ENCODE measurements at regions not wholly inside any gene's neighbourhood (a gene's known extent, or its start where the extent isn't known, plus 50 kb on each side); places are given as distances from the start of the nearest gene placed in this dataset.

DNA sequence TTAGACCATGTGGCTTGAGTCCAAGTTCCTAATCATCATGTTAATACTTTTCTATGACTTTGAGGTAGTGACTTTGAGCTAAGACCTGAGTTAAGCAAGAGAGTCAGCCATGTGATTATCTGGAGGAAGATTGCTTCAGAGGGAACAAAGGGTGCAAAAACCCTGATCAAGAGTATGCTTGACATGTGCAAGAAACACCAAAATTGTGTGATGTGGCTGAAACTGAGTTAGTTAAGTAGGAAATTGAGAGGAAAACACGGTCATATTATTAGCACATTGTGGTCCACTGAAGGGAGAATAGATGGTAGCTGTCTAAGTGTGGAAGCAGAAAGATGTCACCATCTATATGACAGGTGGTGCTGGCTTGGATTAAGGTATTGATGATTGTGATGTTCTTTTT lies 130.4 kb upstream of the MON1B start:
- H3K79me2 ChIP-seq (ENCODE audit: control insufficient read depth, insufficient read depth, low read length, unreplicated experiment): no peaks in the 10 kb centered on the region
- H3K4me1 ChIP-seq (ENCODE audit: control insufficient read depth, insufficient read depth, low read length, unreplicated experiment): no peaks in the 10 kb centered on the region
- no peaks in the 10 kb centered on the region for H3K27me3 ChIP-seq (ENCODE audit: insufficient read depth, low read length)
- H3K27ac ChIP-seq (ENCODE audit: low read depth, low read length): no peak overlapping the region
- no peak overlapping the region for H3K4me3 ChIP-seq (ENCODE audit: low read depth, low read length)
- H2AFZ ChIP-seq (ENCODE audit: low read length, unreplicated experiment): no peak overlapping the region
- no peaks in the 10 kb centered on the region for H3K36me3 ChIP-seq (ENCODE audit: insufficient read depth, low read length)

DNA sequence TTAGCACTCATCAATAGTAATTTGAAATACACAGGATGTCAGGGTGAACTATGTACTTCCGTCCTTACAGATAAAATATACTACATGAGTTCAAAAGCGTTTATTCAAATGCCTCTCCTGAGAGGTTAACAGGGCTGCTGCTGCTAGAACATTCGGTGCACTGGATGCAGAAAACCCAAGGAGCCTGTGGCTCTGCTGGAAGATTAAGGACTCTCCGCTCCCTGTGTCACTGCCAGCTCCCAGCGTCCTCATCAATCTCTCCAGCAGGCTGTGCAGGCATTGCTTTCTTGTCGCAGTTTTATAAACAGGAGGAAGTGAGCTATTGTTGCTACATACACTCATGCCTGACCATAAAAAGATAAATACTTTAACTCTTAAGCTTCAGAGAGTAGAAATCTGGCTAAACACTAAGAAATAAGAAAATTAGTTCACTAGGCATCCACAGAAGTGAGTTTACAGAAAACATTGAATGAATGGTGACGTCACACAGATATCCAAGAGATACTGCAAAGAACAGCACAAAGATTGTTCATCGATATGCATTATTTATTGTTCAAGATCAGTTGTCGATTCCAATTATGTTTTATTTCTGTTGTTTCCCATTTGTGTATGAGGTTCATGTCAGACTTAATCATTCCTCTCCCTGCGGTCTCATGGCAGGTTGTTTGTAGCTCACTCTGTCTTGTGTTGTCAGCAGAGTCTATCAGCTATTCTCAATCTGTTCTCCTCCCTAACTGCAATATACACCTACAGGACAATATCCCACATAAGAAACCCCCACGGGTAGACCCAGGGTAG lies 127.9 kb upstream of the MON1B start:
- Histone ChIP-seq H3K79me2 (ENCODE audit: control insufficient read depth, insufficient read depth, low read length, unreplicated experiment) (no peaks in the 10 kb centered on the region), H3K4me3 (ENCODE audit: low read depth, low read length) (no peak overlapping the region), H3K36me3 (ENCODE audit: insufficient read depth, low read length) (no peaks in the 10 kb centered on the region), H3K4me1 (ENCODE audit: control insufficient read depth, insufficient read depth, low read length, unreplicated experiment) (no peaks in the 10 kb centered on the region), H3K27ac (ENCODE audit: low read depth, low read length) (no peak overlapping the region), H2AFZ (ENCODE audit: low read length, unreplicated experiment) (no peak overlapping the region), H3K27me3 (ENCODE audit: insufficient read depth, low read length) (no peaks in the 10 kb centered on the region)

DNA sequence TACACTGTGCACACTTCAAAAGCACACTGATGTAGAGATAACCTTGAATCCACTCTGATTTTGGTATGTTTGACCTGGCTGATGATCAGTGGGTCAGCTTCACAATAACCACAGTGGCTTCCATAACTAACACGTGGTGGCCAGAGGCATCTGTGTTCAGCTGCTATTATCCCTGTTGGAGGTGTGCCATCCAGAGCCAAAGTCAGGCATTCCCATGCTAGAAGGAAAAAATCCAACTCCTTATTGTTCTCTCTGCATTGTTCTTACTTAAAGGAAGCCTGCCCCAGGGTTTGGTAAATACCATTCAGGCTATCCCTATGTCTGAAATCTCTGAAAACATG lies 127.3 kb upstream of the MON1B start:
- Histone ChIP-seq H3K27ac (ENCODE audit: low read depth, low read length) (no peak overlapping the region), H3K36me3 (ENCODE audit: insufficient read depth, low read length) (no peaks in the 10 kb centered on the region), H3K79me2 (ENCODE audit: control insufficient read depth, insufficient read depth, low read length, unreplicated experiment) (no peaks in the 10 kb centered on the region), H3K4me3 (ENCODE audit: low read depth, low read length) (no peak overlapping the region), H3K4me1 (ENCODE audit: control insufficient read depth, insufficient read depth, low read length, unreplicated experiment) (no peaks in the 10 kb centered on the region), H3K27me3 (ENCODE audit: insufficient read depth, low read length) (no peaks in the 10 kb centered on the region), H2AFZ (ENCODE audit: low read length, unreplicated experiment) (no peak overlapping the region)

DNA sequence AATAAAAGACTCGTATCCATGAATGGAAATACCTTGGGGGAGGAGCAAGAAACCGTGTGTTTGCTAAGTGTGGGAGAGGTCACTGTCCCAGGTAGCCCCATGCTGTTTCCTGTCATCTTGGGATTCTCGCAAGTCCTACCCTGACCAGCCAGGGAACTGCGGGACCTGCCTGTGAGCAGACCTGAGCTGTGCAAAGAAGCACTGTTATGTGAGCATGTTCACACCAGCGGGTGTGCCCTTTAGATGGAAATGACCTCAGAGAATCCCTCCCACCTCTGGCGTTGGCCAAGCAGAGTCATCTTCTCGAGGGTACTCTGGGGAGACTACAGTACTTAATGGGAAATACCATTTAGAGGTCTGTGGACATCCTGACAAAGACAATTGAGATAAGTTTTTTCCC lies 127.0 kb upstream of the MON1B start:
- no peaks in the 10 kb centered on the region for H3K36me3 ChIP-seq (ENCODE audit: insufficient read depth, low read length)
- no peak overlapping the region for H3K27ac ChIP-seq (ENCODE audit: low read depth, low read length)
- 0 out of 2 replicates have a peak, but pooled peaks cover 1% of the 10 kb centered on the region for H3K27me3 ChIP-seq (ENCODE audit: insufficient read depth, low read length)
- H3K4me3 ChIP-seq (ENCODE audit: low read depth, low read length): no peak overlapping the region
- no peak overlapping the region for H2AFZ ChIP-seq (ENCODE audit: low read length, unreplicated experiment)
- no peaks in the 10 kb centered on the region for H3K4me1 ChIP-seq (ENCODE audit: control insufficient read depth, insufficient read depth, low read length, unreplicated experiment)
- no peaks in the 10 kb centered on the region for H3K79me2 ChIP-seq (ENCODE audit: control insufficient read depth, insufficient read depth, low read length, unreplicated experiment)

DNA sequence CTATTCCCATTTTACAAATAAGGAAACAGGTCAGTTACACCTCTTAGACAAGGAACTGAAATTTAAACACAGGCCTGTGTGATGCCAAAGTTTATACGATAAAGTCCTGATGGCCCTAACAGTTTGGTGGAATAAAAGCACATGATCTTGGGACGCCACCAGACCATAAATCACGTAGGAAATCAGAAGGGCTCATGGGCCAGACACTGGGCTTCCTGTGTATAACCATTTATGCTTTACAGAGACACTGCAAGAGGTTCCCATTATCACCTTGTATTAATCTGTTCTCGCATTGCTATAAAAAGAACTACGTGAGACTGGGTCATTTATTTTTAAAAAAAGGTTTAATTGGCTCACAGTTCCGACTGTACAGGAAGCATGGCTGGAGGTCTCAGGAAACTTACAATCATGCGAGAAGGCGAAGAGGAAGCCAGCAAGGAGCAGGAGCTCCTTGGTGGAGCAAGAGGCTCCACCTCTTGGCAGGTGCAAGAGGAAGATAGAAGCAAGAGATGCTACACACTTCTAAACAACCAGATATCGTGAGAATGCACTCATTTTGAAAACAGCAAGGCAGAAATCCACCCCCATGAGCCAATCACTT lies 124.0 kb upstream of the MON1B start:
- Histone ChIP-seq H3K4me3 (ENCODE audit: low read depth, low read length) (no peak overlapping the region), H3K4me1 (ENCODE audit: control insufficient read depth, insufficient read depth, low read length, unreplicated experiment) (no peaks in the 10 kb centered on the region), H3K79me2 (ENCODE audit: control insufficient read depth, insufficient read depth, low read length, unreplicated experiment) (no peaks in the 10 kb centered on the region), H3K27me3 (ENCODE audit: insufficient read depth, low read length) (0 out of 2 replicates have a peak, but pooled peaks cover 2% of the 10 kb centered on the region), H3K36me3 (ENCODE audit: insufficient read depth, low read length) (no peaks in the 10 kb centered on the region), H3K27ac (ENCODE audit: low read depth, low read length) (no peak overlapping the region), H2AFZ (ENCODE audit: low read length, unreplicated experiment) (no peak overlapping the region)

DNA sequence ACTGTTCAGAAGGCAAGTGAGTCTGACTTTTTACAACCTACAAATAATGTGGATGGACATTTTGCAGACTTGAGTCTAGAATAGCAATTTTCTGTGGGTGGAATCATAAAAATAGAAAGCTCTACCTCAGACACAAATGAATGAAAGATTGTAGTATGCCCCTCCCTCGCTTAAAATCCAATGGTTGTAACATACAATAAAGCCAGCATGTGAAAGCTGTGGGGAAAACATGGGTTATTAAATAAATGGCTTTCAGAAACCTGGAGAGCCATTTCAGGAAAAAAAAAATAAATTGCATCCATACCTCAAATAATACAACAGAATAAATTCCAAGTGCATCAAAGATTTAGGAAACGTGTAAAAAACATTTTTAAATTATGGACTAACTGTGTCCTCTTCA lies 123.1 kb upstream of the MON1B start:
- Histone ChIP-seq H3K27ac (ENCODE audit: low read depth, low read length) (no peak overlapping the region), H3K27me3 (ENCODE audit: insufficient read depth, low read length) (0 out of 2 replicates have a peak, but pooled peaks cover 2% of the 10 kb centered on the region), H3K36me3 (ENCODE audit: insufficient read depth, low read length) (no peaks in the 10 kb centered on the region), H3K4me1 (ENCODE audit: control insufficient read depth, insufficient read depth, low read length, unreplicated experiment) (no peaks in the 10 kb centered on the region), H3K4me3 (ENCODE audit: low read depth, low read length) (no peak overlapping the region), H2AFZ (ENCODE audit: low read length, unreplicated experiment) (no peak overlapping the region), H3K79me2 (ENCODE audit: control insufficient read depth, insufficient read depth, low read length, unreplicated experiment) (no peaks in the 10 kb centered on the region)

DNA sequence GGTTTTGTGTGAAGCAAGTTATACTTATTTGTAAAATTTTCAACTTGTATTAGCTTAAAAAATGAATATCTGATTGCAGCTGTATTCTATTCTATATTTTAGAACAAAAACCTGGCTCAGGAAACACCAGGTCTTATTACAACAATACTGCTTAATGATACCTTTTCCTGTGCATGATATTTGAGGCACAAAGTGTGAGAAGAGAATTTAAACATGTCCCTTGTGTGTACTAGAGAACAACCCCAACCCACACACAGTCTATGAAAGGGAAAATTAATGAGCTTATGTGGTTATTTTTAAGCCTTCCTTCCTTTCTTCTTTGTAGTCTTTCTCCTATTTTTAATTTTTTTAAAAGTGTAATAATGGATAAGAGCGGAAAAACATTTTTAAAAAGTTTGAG lies 122.6 kb upstream of the MON1B start:
- Histone ChIP-seq H3K27me3 (ENCODE audit: insufficient read depth, low read length) (0 out of 2 replicates have a peak, but pooled peaks cover 2% of the 10 kb centered on the region), H2AFZ (ENCODE audit: low read length, unreplicated experiment) (no peak overlapping the region), H3K4me3 (ENCODE audit: low read depth, low read length) (no peak overlapping the region), H3K4me1 (ENCODE audit: control insufficient read depth, insufficient read depth, low read length, unreplicated experiment) (no peaks in the 10 kb centered on the region), H3K79me2 (ENCODE audit: control insufficient read depth, insufficient read depth, low read length, unreplicated experiment) (no peaks in the 10 kb centered on the region), H3K36me3 (ENCODE audit: insufficient read depth, low read length) (no peaks in the 10 kb centered on the region), H3K27ac (ENCODE audit: low read depth, low read length) (no peak overlapping the region)

DNA sequence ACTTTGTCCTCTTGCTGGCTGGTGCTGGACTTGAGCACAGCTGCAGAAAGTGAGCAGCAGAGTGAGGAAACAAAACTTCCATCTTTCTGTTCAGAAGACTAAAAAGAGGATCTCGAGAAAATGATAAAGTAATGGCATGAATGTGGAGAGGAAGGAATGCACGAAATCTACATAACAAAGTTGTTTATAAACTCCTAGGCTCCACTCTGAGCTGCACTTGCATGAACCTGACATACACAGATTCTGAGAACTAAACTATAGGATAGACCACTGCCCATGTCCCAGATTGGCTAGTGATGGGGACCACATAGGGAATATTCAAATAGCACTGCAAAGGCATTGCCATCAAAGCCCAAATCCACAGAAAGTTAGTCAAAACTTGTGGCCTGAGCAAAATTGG lies 121.1 kb upstream of the MON1B start:
- H3K27ac ChIP-seq (ENCODE audit: low read depth, low read length): no peak overlapping the region
- no peak overlapping the region for H3K4me3 ChIP-seq (ENCODE audit: low read depth, low read length)
- H3K79me2 ChIP-seq (ENCODE audit: control insufficient read depth, insufficient read depth, low read length, unreplicated experiment): no peaks in the 10 kb centered on the region
- no peaks in the 10 kb centered on the region for H3K36me3 ChIP-seq (ENCODE audit: insufficient read depth, low read length)
- 0 out of 2 replicates have a peak, but pooled peaks cover 2% of the 10 kb centered on the region for H3K27me3 ChIP-seq (ENCODE audit: insufficient read depth, low read length)
- no peaks in the 10 kb centered on the region for H3K4me1 ChIP-seq (ENCODE audit: control insufficient read depth, insufficient read depth, low read length, unreplicated experiment)
- no peak overlapping the region for H2AFZ ChIP-seq (ENCODE audit: low read length, unreplicated experiment)

DNA sequence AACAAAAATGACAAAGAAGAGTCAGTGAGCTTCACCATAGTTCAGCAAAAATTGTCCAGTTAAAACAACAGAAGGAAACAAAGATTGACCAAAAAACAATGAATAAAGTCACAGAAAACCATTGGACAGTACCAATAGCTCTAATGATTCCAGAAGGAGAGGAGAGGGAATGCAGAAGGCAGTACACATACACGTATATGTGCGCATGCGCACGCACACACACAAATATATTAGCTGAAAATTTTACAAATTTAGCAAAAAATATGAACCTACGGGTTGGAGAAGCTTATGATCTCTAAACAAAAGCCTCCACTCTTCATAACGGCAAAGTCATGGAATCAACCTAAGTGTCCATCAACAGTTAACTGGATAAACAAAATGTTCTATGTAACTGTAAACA lies 120.3 kb upstream of the MON1B start:
- no peaks in the 10 kb centered on the region for H3K79me2 ChIP-seq (ENCODE audit: control insufficient read depth, insufficient read depth, low read length, unreplicated experiment)
- no peak overlapping the region for H2AFZ ChIP-seq (ENCODE audit: low read length, unreplicated experiment)
- 0 out of 2 replicates have a peak, but pooled peaks cover 2% of the 10 kb centered on the region for H3K27me3 ChIP-seq (ENCODE audit: insufficient read depth, low read length)
- no peaks in the 10 kb centered on the region for H3K36me3 ChIP-seq (ENCODE audit: insufficient read depth, low read length)
- H3K27ac ChIP-seq (ENCODE audit: low read depth, low read length): no peak overlapping the region
- H3K4me3 ChIP-seq (ENCODE audit: low read depth, low read length): no peak overlapping the region
- no peaks in the 10 kb centered on the region for H3K4me1 ChIP-seq (ENCODE audit: control insufficient read depth, insufficient read depth, low read length, unreplicated experiment)

DNA sequence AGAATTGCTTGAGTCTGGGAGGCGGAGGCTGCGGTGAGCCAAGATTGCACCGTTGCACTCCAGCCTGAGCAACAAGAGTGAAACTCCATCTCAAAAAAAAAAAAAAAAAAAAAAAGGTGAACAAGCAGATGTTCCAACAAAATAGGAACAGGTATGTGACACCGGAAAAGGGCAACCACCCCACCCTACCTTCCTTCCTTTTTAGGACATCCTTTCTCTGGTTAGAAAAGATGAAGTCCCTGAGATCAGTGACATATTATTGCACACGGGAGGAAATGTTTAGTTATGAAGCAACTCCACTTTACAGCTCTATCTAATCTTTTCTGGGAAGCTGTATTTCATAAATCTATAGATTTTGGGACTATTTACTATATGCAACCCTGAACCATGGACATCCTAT lies 114.2 kb upstream of the MON1B start:
- H3K4me3 ChIP-seq (ENCODE audit: low read depth, low read length): no peak overlapping the region
- no peak overlapping the region for H2AFZ ChIP-seq (ENCODE audit: low read length, unreplicated experiment)
- H3K27ac ChIP-seq (ENCODE audit: low read depth, low read length): no peak overlapping the region
- no peaks in the 10 kb centered on the region for H3K27me3 ChIP-seq (ENCODE audit: insufficient read depth, low read length)
- H3K4me1 ChIP-seq (ENCODE audit: control insufficient read depth, insufficient read depth, low read length, unreplicated experiment): no peaks in the 10 kb centered on the region
- no peaks in the 10 kb centered on the region for H3K79me2 ChIP-seq (ENCODE audit: control insufficient read depth, insufficient read depth, low read length, unreplicated experiment)
- no peaks in the 10 kb centered on the region for H3K36me3 ChIP-seq (ENCODE audit: insufficient read depth, low read length)

DNA sequence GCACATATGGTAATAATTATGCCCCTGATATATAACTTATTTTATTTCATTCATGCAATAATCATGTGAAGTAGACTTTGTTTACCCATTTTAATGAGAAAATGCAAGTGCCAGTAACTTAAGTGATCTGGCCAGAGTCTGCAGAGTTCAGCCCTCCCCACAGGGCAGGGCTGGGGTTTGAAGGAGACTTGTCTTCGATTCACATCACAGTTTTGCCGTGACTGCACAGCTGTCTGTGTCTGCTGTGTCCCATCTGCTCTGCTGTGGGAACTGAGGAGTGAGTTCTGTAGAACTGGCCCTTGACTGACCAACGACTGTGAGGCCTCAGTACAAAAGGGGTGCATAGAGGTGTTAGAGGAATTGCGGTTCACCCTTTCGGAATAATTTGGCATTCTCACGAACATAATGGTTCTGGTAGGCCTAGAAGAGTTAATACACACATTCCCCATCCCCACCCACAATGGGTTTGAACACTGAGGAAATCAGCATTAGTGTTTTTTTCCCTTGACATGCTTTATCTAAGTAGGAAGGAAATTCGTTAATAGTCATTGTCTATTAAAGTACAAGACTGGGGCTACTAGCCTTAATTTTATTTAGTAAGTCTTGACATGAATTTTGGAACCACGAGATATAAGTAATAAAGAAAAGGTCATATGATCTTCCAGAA lies 113.6 kb upstream of the MON1B start:
- no peaks in the 10 kb centered on the region for H3K36me3 ChIP-seq (ENCODE audit: insufficient read depth, low read length)
- no peaks in the 10 kb centered on the region for H3K79me2 ChIP-seq (ENCODE audit: control insufficient read depth, insufficient read depth, low read length, unreplicated experiment)
- no peak overlapping the region for H3K27ac ChIP-seq (ENCODE audit: low read depth, low read length)
- no peak overlapping the region for H3K4me3 ChIP-seq (ENCODE audit: low read depth, low read length)
- no peaks in the 10 kb centered on the region for H3K27me3 ChIP-seq (ENCODE audit: insufficient read depth, low read length)
- no peak overlapping the region for H2AFZ ChIP-seq (ENCODE audit: low read length, unreplicated experiment)
- H3K4me1 ChIP-seq (ENCODE audit: control insufficient read depth, insufficient read depth, low read length, unreplicated experiment): no peaks in the 10 kb centered on the region

Measured in ACC112 (cell line).